Ureter (tissue), 1 donor: ENCODE measurements at regions not wholly inside any gene's neighbourhood (a gene's known extent, or its start where the extent isn't known, plus 50 kb on each side); places are given as distances from the start of the nearest gene placed in this dataset.

Experiments used
- DNase-seq: peaks from one replicate; pipeline ENCODE4 v3.0.0-alpha.2; 2020; ENCODE audit warnings: low spot score
- donor health status: DM: yes; HTN: yes; CAD: no.

GRCh38 chr13:24050292-24050711, 110.2 kb upstream of the SPATA13 start:
- DNase-seq: peak; percentile 59

- no peak for DNase-seq
Observed at GRCh38 chr13:24050796-24051715, 109.5 kb upstream of the SPATA13 start.

- DNase-seq: no peak
Observed at GRCh38 chr13:24052547-24053518, 107.7 kb upstream of the SPATA13 start.

GRCh38 chr13:24053519-24054251, 106.8 kb upstream of the SPATA13 start:
- peak; percentile 61 for DNase-seq

GRCh38 chr13:24056616-24057137, 103.8 kb upstream of the SPATA13 start:
- no peak for DNase-seq

GRCh38 chr13:24060993-24061392, 99.5 kb upstream of the SPATA13 start:
- no peak for DNase-seq

- no peak for DNase-seq
Observed at GRCh38 chr13:24063281-24063877, 97.1 kb upstream of the SPATA13 start.

GRCh38 chr13:24064371-24064770, 96.1 kb upstream of the SPATA13 start:
- no peak for DNase-seq

GRCh38 chr13:24065176-24065575, 95.3 kb upstream of the SPATA13 start:
- DNase-seq: no peak

GRCh38 chr13:24066405-24067295, 93.9 kb upstream of the SPATA13 start:
- no peak for DNase-seq

GRCh38 chr13:24068472-24068871, 92.0 kb upstream of the SPATA13 start:
- no peak for DNase-seq

GRCh38 chr13:24071016-24071415, 89.5 kb upstream of the SPATA13 start:
- DNase-seq: no peak

GRCh38 chr13:24071423-24072075, 89.0 kb upstream of the SPATA13 start:
- DNase-seq: no peak

- no peak for DNase-seq
Observed at GRCh38 chr13:24073657-24074056, 86.9 kb upstream of the SPATA13 start.

- no peak for DNase-seq
Observed at GRCh38 chr13:24074678-24075077, 85.8 kb upstream of the SPATA13 start.

GRCh38 chr13:24075137-24075975, 85.2 kb upstream of the SPATA13 start:
- no peak for DNase-seq

- no peak for DNase-seq
Observed at GRCh38 chr13:24076109-24076508, 84.4 kb upstream of the SPATA13 start.

- no peak for DNase-seq
Observed at GRCh38 chr13:24076636-24077035, 83.9 kb upstream of the SPATA13 start.

- no peak for DNase-seq
Observed at GRCh38 chr13:24080134-24080533, 80.4 kb upstream of the SPATA13 start.
